H1 (cell line): ENCODE measurements at regions not wholly inside any gene's neighbourhood (a gene's known extent, or its start where the extent isn't known, plus 50 kb on each side); places are given as distances from the start of the nearest gene placed in this dataset.

Source experiments
- CTCF ChIA-PET: fragments of 300-600 bp; sonication (Branson Sonifier 250); formaldehyde crosslinking; loops from one replicate; lab custom pipeline; 2021; ENCODE audit not compliant: partially characterized antibody; lab: Charles Lee
- POLR2A ChIA-PET: fragments of 300-600 bp; sonication (Branson Sonifier 250); formaldehyde crosslinking; loops from one replicate; lab custom pipeline; 2021; ENCODE audit warnings: inconsistent platforms; ENCODE audit not compliant: partially characterized antibody; lab: Charles Lee
- DNase-seq, 2 experiments: peaks; one replicate each; pipeline versions ENCODE4 v3.0.0 to v3.0.0-alpha.2; 2010 to 2022; ENCODE audit warnings: low spot score in 2 of 2, low read depth in 1 of 2, mixed read lengths in 1 of 2
- FAIRE-seq: peaks from 2 replicates; lab custom pipeline; 2011; peaks lifted over from hg19 to GRCh38; lab: Jason Lieb, UNC
- H2AFZ ChIP-seq: 2 replicates; pipeline ENCODE4 v1.8.1; 2012; ENCODE audit warnings: low read length, inconsistent platforms
- H2AK5ac ChIP-seq: 2 replicates; pipeline ENCODE4 v1.6.1; 2013; ENCODE audit warnings: low read depth, low read length
- H2BK120ac ChIP-seq: replicated peaks from 2 replicates; pipeline ENCODE3; 2013; ENCODE audit warnings: low read depth, low read length, inconsistent platforms
- H2BK12ac ChIP-seq: 2 replicates; pipeline ENCODE4 v1.6.1; 2013; ENCODE audit warnings: low read depth, low read length
- H2BK15ac ChIP-seq: 2 replicates; pipeline ENCODE4 v1.6.1; 2013; ENCODE audit warnings: low read length
- H2BK20ac ChIP-seq: 2 replicates; pipeline ENCODE4 v1.6.1; 2013; ENCODE audit warnings: low read length
- H2BK5ac ChIP-seq: 2 replicates; pipeline ENCODE4 v1.6.1; 2013; ENCODE audit warnings: low read depth, low read length
- H3K14ac ChIP-seq: 2 replicates; pipeline ENCODE4 v1.6.1; 2013; ENCODE audit warnings: inconsistent platforms; ENCODE audit not compliant: insufficient read length
- H3K18ac ChIP-seq: 2 replicates; pipeline ENCODE4 v1.6.1; 2013; ENCODE audit warnings: low read length; ENCODE audit errors: extremely low read depth
- H3K23ac ChIP-seq: 2 replicates; pipeline ENCODE4 v1.6.1; 2013; ENCODE audit warnings: inconsistent platforms; ENCODE audit not compliant: insufficient read length
- H3K23me2 ChIP-seq: 2 replicates; pipeline ENCODE4 v1.6.1; 2013; ENCODE audit warnings: low read depth, low read length
- H3K27ac ChIP-seq: 2 replicates; pipeline ENCODE4 v1.6.1; 2011; ENCODE audit warnings: low read depth, low read length, inconsistent platforms
- H3K27me3 ChIP-seq, 4 experiments: replicated peaks in 1 of 4; 1 replicate in 1 of 4; 2 replicates in 3 of 4; pipeline versions ENCODE4 v1.6.1 to v1.8.1; 2011 to 2013; ENCODE audit warnings: low read length in 3 of 4, mild to moderate bottlenecking in 3 of 4, inconsistent platforms in 2 of 4, mixed read lengths in 2 of 4, moderate library complexity in 1 of 4; ENCODE audit not compliant: control insufficient read depth in 3 of 4, insufficient read depth in 3 of 4; ENCODE audit errors: extremely low read depth in 1 of 4
- H3K36me3 ChIP-seq, 4 experiments: 2 replicates each; pipeline versions ENCODE4 v1.6.1 to v1.8.1; 2011 to 2013; ENCODE audit warnings: mild to moderate bottlenecking in 4 of 4, low read length in 3 of 4, moderate library complexity in 2 of 4, control low read depth in 1 of 4, inconsistent platforms in 1 of 4; ENCODE audit not compliant: insufficient read depth in 4 of 4, control insufficient read depth in 2 of 4
- H3K4ac ChIP-seq: replicated peaks from 2 replicates; pipeline ENCODE3; 2013; ENCODE audit warnings: low read length, low read depth, mixed read lengths, inconsistent platforms; ENCODE audit not compliant: insufficient read length
- H3K4me1 ChIP-seq, 4 experiments: replicated peaks in 1 of 4; 1 replicate in 1 of 4; 2 replicates in 3 of 4; pipeline versions ENCODE4 v1.6.1 to v1.8.1; 2011 to 2013; ENCODE audit warnings: low read length in 3 of 4, inconsistent platforms in 2 of 4, mixed read lengths in 1 of 4; ENCODE audit not compliant: insufficient read depth in 4 of 4, control insufficient read depth in 3 of 4
- H3K4me2 ChIP-seq, 2 experiments: 2 replicates each; pipeline versions ENCODE4 v1.6.1 to v1.8.1; 2011 to 2013; ENCODE audit warnings: low read depth in 2 of 2, low read length in 2 of 2, control low read depth in 1 of 2, inconsistent platforms in 1 of 2, mild to moderate bottlenecking in 1 of 2; ENCODE audit not compliant: insufficient read depth in 1 of 2
- H3K4me3 ChIP-seq, 4 experiments: fragments of 200-600, 300-600 bp in 1 of 4; sonication (generic), shearing (Covaris generic), sonication (Bioruptor Twin) in 1 of 4; 2 replicates each; pipeline versions ENCODE4 v1.5.1 to v1.8.1; 2011 to 2016; ENCODE audit warnings: low read length in 4 of 4, low read depth in 3 of 4, control low read depth in 2 of 4, inconsistent platforms in 2 of 4, mild to moderate bottlenecking in 2 of 4, mixed read lengths in 1 of 4, moderate library complexity in 1 of 4; ENCODE audit not compliant: insufficient read depth in 2 of 4; ENCODE audit errors: extremely low read depth in 1 of 4
- H3K56ac ChIP-seq: replicated peaks from 2 replicates; pipeline ENCODE3; 2013; ENCODE audit warnings: low read depth, mild to moderate bottlenecking, mixed read lengths, low read length, inconsistent platforms; ENCODE audit not compliant: insufficient read length
- H3K79me1 ChIP-seq: 2 replicates; pipeline ENCODE4 v1.6.1; 2013; ENCODE audit warnings: low read depth, low read length, control low read depth
- H3K79me2 ChIP-seq, 2 experiments: 2 replicates each; pipeline versions ENCODE4 v1.6.1 to v1.8.1; 2012 to 2013; ENCODE audit warnings: low read length in 2 of 2, mild to moderate bottlenecking in 2 of 2, inconsistent platforms in 1 of 2; ENCODE audit not compliant: insufficient read depth in 2 of 2, control insufficient read depth in 1 of 2
- H3K9ac ChIP-seq, 4 experiments: replicated peaks in 1 of 4; 1 replicate in 1 of 4; 2 replicates in 3 of 4; pipeline versions ENCODE4 v1.6.1 to v1.8.1; 2011 to 2013; ENCODE audit warnings: low read depth in 3 of 4, low read length in 3 of 4, control low read depth in 2 of 4, mild to moderate bottlenecking in 2 of 4, moderate library complexity in 2 of 4, inconsistent platforms in 1 of 4; ENCODE audit errors: extremely low read depth in 1 of 4
- H3K9me3 ChIP-seq, 2 experiments: 2 replicates each; pipeline versions ENCODE4 v1.6.1 to v1.8.1; 2012 to 2013; ENCODE audit warnings: mild to moderate bottlenecking in 2 of 2, moderate library complexity in 2 of 2, control low read depth in 1 of 2, inconsistent platforms in 1 of 2, low read depth in 1 of 2, low read length in 1 of 2, mixed read lengths in 1 of 2; ENCODE audit not compliant: insufficient read depth in 2 of 2
- H4K20me1 ChIP-seq, 2 experiments: replicated peaks in 1 of 2; 2 replicates each; pipeline versions ENCODE3 to v1.8.1; 2011 to 2013; ENCODE audit warnings: inconsistent platforms in 2 of 2, low read length in 2 of 2, mild to moderate bottlenecking in 1 of 2; ENCODE audit not compliant: insufficient read depth in 2 of 2, control insufficient read depth in 1 of 2
- H4K5ac ChIP-seq: 2 replicates; pipeline ENCODE4 v1.6.1; 2013; ENCODE audit warnings: low read length, low read depth, mixed read lengths, inconsistent platforms; ENCODE audit not compliant: insufficient read length
- H4K8ac ChIP-seq: 2 replicates; pipeline ENCODE4 v1.8.0; 2013; ENCODE audit warnings: mild to moderate bottlenecking, moderate library complexity, low read length, inconsistent platforms; ENCODE audit not compliant: insufficient read depth; ENCODE audit errors: extremely low read depth
- H4K91ac ChIP-seq: replicated peaks from 2 replicates; pipeline ENCODE3; 2013; ENCODE audit warnings: low read length, mixed read lengths, inconsistent platforms; ENCODE audit not compliant: insufficient read length
- ATF3 ChIP-seq: IDR thresholded peaks from 2 replicates; pipeline ENCODE4 v1.6.1; 2011; ENCODE audit warnings: low read depth, mild to moderate bottlenecking, low read length; ENCODE audit not compliant: insufficient read depth
- CEBPB ChIP-seq: IDR thresholded peaks from 2 replicates; pipeline ENCODE4 v1.6.1; 2012; ENCODE audit warnings: low read depth, low read length
- CTBP2 ChIP-seq: IDR thresholded peaks from 2 replicates; pipeline ENCODE4 v1.7.0; 2011; ENCODE audit warnings: borderline replicate concordance, mild to moderate bottlenecking, moderate library complexity, mixed read lengths, low read length; ENCODE audit not compliant: insufficient read depth, insufficient read length
- EGR1 ChIP-seq: IDR thresholded peaks from 2 replicates; pipeline ENCODE4 v1.6.1; 2011; ENCODE audit warnings: low read depth, low read length, borderline replicate concordance
- GTF2F1 ChIP-seq: IDR thresholded peaks from 2 replicates; pipeline ENCODE4 v1.6.1; 2012; ENCODE audit warnings: low read depth, low read length, improper control_type of control experiment, borderline replicate concordance
- KDM5A ChIP-seq: fragments of 200-600 bp; IDR thresholded peaks from 2 replicates; pipeline ENCODE4 v1.7.1; 2012; ENCODE audit warnings: mild to moderate bottlenecking, low read length, inconsistent platforms, mixed read lengths
- NANOG ChIP-seq: IDR thresholded peaks from 2 replicates; pipeline ENCODE4 v1.6.1; 2011; ENCODE audit warnings: low read length, low read depth, mild to moderate bottlenecking, inconsistent platforms; ENCODE audit not compliant: insufficient read depth, poor library complexity, severe bottlenecking
- RBBP5 ChIP-seq: IDR thresholded peaks from 2 replicates; pipeline ENCODE4 v1.7.1; 2012; ENCODE audit warnings: low read depth, mild to moderate bottlenecking, inconsistent platforms, low read length, moderate library complexity, borderline replicate concordance
- RFX5 ChIP-seq: IDR thresholded peaks from 2 replicates; pipeline ENCODE4 v1.6.1; 2011; ENCODE audit warnings: low read depth, low read length, improper control_type of control experiment, borderline replicate concordance
- RNF2 ChIP-seq: fragments of 200-900, 300-1000 bp; sonication (generic); IDR thresholded peaks from 2 replicates; pipeline ENCODE4 v1.7.1; 2016; ENCODE audit warnings: borderline replicate concordance, low read depth, mild to moderate bottlenecking, antibody characterized with exemption, low read length; ENCODE audit not compliant: poor library complexity, severe bottlenecking; ENCODE audit errors: missing control alignments
- SP1 ChIP-seq: IDR thresholded peaks from 2 replicates; pipeline ENCODE4 v1.6.1; 2011; ENCODE audit warnings: low read depth, low read length
- TEAD4 ChIP-seq: IDR thresholded peaks from 2 replicates; pipeline ENCODE4 v1.6.1; 2012; ENCODE audit warnings: low read depth, low read length, inconsistent platforms, mixed read lengths
- WGBS, 2 experiments: shearing (Covaris generic) in 1 of 2; methylation state at CpG; one replicate each; pipeline versions ENCODE4 v1.1.6 to v1.1.7; 2013 to 2015; ENCODE audit warnings: low lambda C conversion rate in 2 of 2, mixed read lengths in 2 of 2, inconsistent platforms in 1 of 2, low coverage in 1 of 2, missing lambda C conversion rate in 1 of 2; ENCODE audit not compliant: insufficient replicate concordance in 2 of 2, insufficient coverage in 1 of 2, insufficient read length in 1 of 2; ENCODE audit errors: extremely low coverage in 1 of 2, missing lambda C conversion rate in 1 of 2; 5-methylcytosine and 5-hydroxymethylcytosine counted together

GRCh38 chr6:151698931-151699700 is 108.4 kb upstream of the ESR1 start:
- H3K79me1 ChIP-seq: no peaks in the 10 kb centered on the region
- no peak overlapping the region for H3K23ac ChIP-seq
- H2BK120ac ChIP-seq: no peak overlapping the region
- H2BK15ac ChIP-seq: no peak overlapping the region
- WGBS, 2 experiments: 81% methylated on average over 5 of the region's 5 CpGs; no CpG with 5 or more reads in 1 of the 2 experiments
- POLR2A ChIA-PET: no interaction called here
- no peak overlapping the region for H2AFZ ChIP-seq
- no peak overlapping the region for H4K8ac ChIP-seq
- DNase-seq: no peak
- no peak overlapping the region for H4K5ac ChIP-seq
- no peak overlapping the region for H2BK12ac ChIP-seq
- H3K9ac ChIP-seq: no peak overlapping the region
- no peak overlapping the region for H2BK5ac ChIP-seq
- H3K79me2 ChIP-seq: no peaks in the 10 kb centered on the region
- H2AK5ac ChIP-seq: no peak overlapping the region
- H3K4me2 ChIP-seq: no peak overlapping the region
- no peak overlapping the region for H2BK20ac ChIP-seq
- H3K4ac ChIP-seq: no peak overlapping the region
- no peak overlapping the region for H3K18ac ChIP-seq
- H3K27me3 ChIP-seq: no peaks in the 10 kb centered on the region
- H3K4me1 ChIP-seq: no peaks in the 10 kb centered on the region
- CTCF ChIA-PET: interaction anchor here (0.6 to 1.6 kb wide), 8 partner anchors 9 to 156 kb away, joined by 3 to 6 read pairs (median 4); no protein-coding TSS in a partner anchor
- no peaks in the 10 kb centered on the region for H3K36me3 ChIP-seq
- H3K27ac ChIP-seq: no peak overlapping the region
- H4K91ac ChIP-seq: no peak overlapping the region
- H3K56ac ChIP-seq: no peak overlapping the region
- no peak for FAIRE-seq
- no peak overlapping the region for H3K4me3 ChIP-seq
- H3K14ac ChIP-seq: no peak overlapping the region
- no peaks in the 10 kb centered on the region for H4K20me1 ChIP-seq
- no peaks in the 10 kb centered on the region for H3K9me3 ChIP-seq
- no peaks in the 10 kb centered on the region for H3K23me2 ChIP-seq
- TF ChIP-seq GTF2F1 (no peak), RFX5 (no peak), EGR1 (no peak), RBBP5 (no peak), CTBP2 (no peak), RNF2 (no peak), CEBPB (no peak), SP1 (no peak), NANOG (no peak), TEAD4 (no peak), KDM5A (no peak), ATF3 (no peak)
